Esophagus squamous epithelium (tissue), 5 donors: ENCODE measurements at regions not wholly inside any gene's neighbourhood (a gene's known extent, or its start where the extent isn't known, plus 50 kb on each side); places are given as distances from the start of the nearest gene placed in this dataset.

ENCODE experiments used
- DNase-seq: peaks from one replicate; lab custom pipeline; 2025; lab: John Stamatoyannopoulos, UW
- H3K27ac ChIP-seq, 4 donors: fragments of 200-600 bp; sonication (generic); one replicate each; pipeline ENCODE4 v1.5.1; 2016 to 2019; ENCODE audit warnings: mild to moderate bottlenecking in 1 of 4
- H3K27me3 ChIP-seq, 4 donors: fragments of 200-600 bp; sonication (generic); 1 replicate in 3 of 4; 2 replicates in 1 of 4; pipeline versions ENCODE4 v1.5.1 to v1.6.0; 2017 to 2021; ENCODE audit warnings: antibody characterized with exemption in 1 of 4
- H3K36me3 ChIP-seq, 3 donors: fragments of 200-600 bp; sonication (generic); one replicate each; pipeline ENCODE4 v1.5.1; 2016 to 2019
- H3K4me1 ChIP-seq, 3 donors: fragments of 200-600 bp; sonication (generic); one replicate each; pipeline ENCODE4 v1.5.1; 2017 to 2019
- H3K4me3 ChIP-seq, 4 donors: fragments of 200-600 bp; sonication (generic); 1 replicate in 3 of 4; 2 replicates in 1 of 4; pipeline ENCODE4 v1.5.1; 2016 to 2019; ENCODE audit warnings: mild to moderate bottlenecking in 2 of 4, moderate library complexity in 1 of 4
- H3K9me3 ChIP-seq, 3 donors: fragments of 200-600 bp; sonication (generic); one replicate each; pipeline ENCODE4 v1.5.1; 2016 to 2019
- POLR2A ChIP-seq, 4 donors: fragments of 450-650 bp; IDR thresholded peaks; one replicate each; pipeline ENCODE4 v1.6.1; 2017; ENCODE audit warnings: antibody characterized with exemption in 4 of 4, mild to moderate bottlenecking in 4 of 4, moderate library complexity in 3 of 4
- WGBS, 2 donors: methylation state at CpG; one replicate each; pipeline ENCODE4 v1.1.5; 2018; 5-methylcytosine and 5-hydroxymethylcytosine counted together
- intact Hi-C: fragments of 100-400 bp; cut with DNase I; formaldehyde crosslinking; loops from one replicate; pipeline ENCODE4 v1.15.0; 2022
- TF ChIP-seq, protein P1 (sequence below), 6 experiments: fragments of 450-650 bp in 4 of 6; fragments of 200-600 bp in 2 of 6; sonication (generic) in 2 of 6; IDR thresholded peaks; one replicate each; pipeline ENCODE4 v1.5.1; 2016 to 2019; ENCODE audit warnings: antibody characterized with exemption in 6 of 6, mild to moderate bottlenecking in 4 of 6, moderate library complexity in 4 of 6
- donor health status: DM: yes; HTN: yes; CAD: no.

DNA sequence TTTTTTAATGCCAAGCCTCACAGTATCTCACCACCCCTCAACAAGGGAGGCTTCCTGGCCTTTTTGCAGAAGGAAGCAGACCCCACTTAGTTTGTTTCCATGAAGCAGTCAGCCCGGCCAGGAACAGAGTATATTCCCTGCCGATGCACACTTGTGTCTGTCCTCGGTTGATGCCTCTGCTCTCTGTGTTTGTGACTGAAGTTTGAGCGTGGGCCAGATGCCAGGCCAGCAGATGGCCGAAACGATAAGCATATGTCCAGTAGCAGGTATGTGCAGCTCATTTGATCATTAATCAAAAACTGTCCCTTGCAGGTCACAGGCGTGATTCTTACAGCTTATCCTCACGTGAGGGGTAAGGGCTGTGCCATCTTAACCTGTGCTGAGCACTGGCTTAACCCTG, 144.0 kb downstream of the IRS2 start:
- no peaks in the 10 kb centered on the region for H3K36me3 ChIP-seq
- 57 to 86% methylated on average over 7 to 8 of the region's 8 CpGs for WGBS, 2 donors
- H3K27me3 ChIP-seq: no peaks in the 10 kb centered on the region
- H3K9me3 ChIP-seq: peaks cover 0 to 19% (median 5%) of the 10 kb centered on the region in 3 donors
- TF ChIP-seq, protein P1, sequence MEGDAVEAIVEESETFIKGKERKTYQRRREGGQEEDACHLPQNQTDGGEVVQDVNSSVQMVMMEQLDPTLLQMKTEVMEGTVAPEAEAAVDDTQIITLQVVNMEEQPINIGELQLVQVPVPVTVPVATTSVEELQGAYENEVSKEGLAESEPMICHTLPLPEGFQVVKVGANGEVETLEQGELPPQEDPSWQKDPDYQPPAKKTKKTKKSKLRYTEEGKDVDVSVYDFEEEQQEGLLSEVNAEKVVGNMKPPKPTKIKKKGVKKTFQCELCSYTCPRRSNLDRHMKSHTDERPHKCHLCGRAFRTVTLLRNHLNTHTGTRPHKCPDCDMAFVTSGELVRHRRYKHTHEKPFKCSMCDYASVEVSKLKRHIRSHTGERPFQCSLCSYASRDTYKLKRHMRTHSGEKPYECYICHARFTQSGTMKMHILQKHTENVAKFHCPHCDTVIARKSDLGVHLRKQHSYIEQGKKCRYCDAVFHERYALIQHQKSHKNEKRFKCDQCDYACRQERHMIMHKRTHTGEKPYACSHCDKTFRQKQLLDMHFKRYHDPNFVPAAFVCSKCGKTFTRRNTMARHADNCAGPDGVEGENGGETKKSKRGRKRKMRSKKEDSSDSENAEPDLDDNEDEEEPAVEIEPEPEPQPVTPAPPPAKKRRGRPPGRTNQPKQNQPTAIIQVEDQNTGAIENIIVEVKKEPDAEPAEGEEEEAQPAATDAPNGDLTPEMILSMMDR (IDR thresholded peaks at IDR 0.05): no peak
- no peak for TF ChIP-seq POLR2A (IDR thresholded peaks at IDR 0.05)
- peaks cover 0 to 8% (median 4%) of the 10 kb centered on the region in 3 donors for H3K4me1 ChIP-seq
- intact Hi-C loops: no loop called here
- H3K27ac ChIP-seq: no peak overlapping the region
- DNase-seq: no peak
- no peak overlapping the region for H3K4me3 ChIP-seq

DNA sequence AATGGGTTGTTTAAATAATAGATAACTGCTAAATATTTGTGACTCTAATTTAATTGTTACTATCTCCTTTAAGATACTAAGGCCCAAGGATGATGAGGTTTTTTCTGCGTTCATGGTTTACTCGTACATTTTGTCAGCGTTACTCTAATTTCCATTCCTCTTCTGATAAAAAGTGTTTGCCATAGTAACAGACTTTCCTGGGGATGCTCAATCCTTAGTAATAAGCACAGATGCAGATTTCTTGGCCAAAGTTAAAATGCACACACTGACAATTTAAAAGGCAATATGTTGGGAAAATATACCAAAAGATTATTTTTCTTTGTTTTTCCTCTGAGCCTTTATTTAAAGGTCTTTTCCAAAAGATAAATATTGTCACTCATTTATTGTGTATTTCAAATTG, 149.6 kb downstream of the IRS2 start:
- Histone ChIP-seq H3K27ac (no peak overlapping the region), H3K36me3 (no peaks in the 10 kb centered on the region), H3K4me1 (no peaks in the 10 kb centered on the region), H3K9me3 (peaks cover 0 to 18% (median 5%) of the 10 kb centered on the region in 3 donors), H3K4me3 (no peak overlapping the region), H3K27me3 (no peaks in the 10 kb centered on the region)
- DNase-seq: no peak
- TF ChIP-seq POLR2A (IDR thresholded peaks at IDR 0.05): no peak
- TF ChIP-seq, protein P1 (IDR thresholded peaks at IDR 0.05): no peak
- 91 to 92% methylated on average over 3 of the region's 3 CpGs for WGBS, 2 donors
- intact Hi-C loops: no loop called here

DNA sequence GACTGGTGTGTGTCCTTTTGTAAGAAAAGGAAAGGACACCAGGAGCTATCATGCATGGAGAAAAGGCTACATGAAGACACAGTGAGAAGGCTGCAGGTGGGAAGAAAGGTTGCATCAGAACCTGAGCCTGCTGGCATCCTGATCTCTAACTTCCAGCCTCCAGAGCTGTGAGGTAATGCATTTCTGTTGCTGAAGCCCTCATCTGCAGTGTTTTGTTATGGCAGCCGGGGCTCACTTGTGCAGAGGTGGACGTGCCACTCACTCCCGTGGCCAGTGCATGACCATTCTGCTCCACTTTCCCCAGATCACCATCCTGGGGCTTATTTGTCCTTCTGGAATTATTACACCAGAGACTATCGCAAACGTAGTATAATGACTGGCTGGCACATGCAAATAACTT, 155.3 kb downstream of the IRS2 start:
- peaks cover 0 to 8% (median 4%) of the 10 kb centered on the region in 3 donors for H3K4me1 ChIP-seq
- H3K9me3 ChIP-seq: no peaks in the 10 kb centered on the region
- H3K4me3 ChIP-seq: no peak overlapping the region
- no peak for DNase-seq
- WGBS, 2 donors: 85 to 90% methylated on average over 5 of the region's 5 CpGs
- TF ChIP-seq, protein P1 (IDR thresholded peaks at IDR 0.05): no peak
- no peak for TF ChIP-seq POLR2A (IDR thresholded peaks at IDR 0.05)
- H3K27me3 ChIP-seq: no peaks in the 10 kb centered on the region
- intact Hi-C loops: no loop called here
- no peak overlapping the region for H3K27ac ChIP-seq
- no peaks in the 10 kb centered on the region for H3K36me3 ChIP-seq

DNA sequence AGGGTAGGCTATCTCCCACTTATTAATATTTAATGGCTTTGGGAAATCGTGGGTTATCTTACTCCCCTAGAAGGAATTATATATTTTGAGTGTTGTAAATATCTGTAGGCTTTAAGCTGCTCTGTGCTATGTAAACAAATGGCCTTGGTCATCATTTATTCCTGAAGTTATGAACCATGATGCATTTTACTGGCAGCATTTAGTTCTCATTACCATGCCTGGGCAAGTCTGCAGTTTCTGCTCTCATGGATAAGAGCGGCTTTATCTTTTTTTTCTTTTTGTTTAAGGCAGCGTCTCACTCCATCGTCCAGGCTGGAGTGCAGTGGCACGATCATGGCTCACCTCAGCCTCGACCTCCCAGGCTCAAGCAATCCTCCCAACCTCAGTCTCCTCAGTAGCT, 156.1 kb downstream of the IRS2 start:
- TF ChIP-seq POLR2A (IDR thresholded peaks at IDR 0.05): no peak
- TF ChIP-seq, protein P1 (IDR thresholded peaks at IDR 0.05): no peak
- Histone ChIP-seq H3K4me3 (no peak overlapping the region), H3K27ac (no peak overlapping the region), H3K36me3 (no peaks in the 10 kb centered on the region), H3K4me1 (peaks cover 0 to 8% (median 4%) of the 10 kb centered on the region in 3 donors), H3K9me3 (no peaks in the 10 kb centered on the region), H3K27me3 (no peaks in the 10 kb centered on the region)
- WGBS, 2 donors: 9 to 34% methylated on average over 6 of the region's 6 CpGs
- DNase-seq: no peak
- intact Hi-C loops: no loop called here

DNA sequence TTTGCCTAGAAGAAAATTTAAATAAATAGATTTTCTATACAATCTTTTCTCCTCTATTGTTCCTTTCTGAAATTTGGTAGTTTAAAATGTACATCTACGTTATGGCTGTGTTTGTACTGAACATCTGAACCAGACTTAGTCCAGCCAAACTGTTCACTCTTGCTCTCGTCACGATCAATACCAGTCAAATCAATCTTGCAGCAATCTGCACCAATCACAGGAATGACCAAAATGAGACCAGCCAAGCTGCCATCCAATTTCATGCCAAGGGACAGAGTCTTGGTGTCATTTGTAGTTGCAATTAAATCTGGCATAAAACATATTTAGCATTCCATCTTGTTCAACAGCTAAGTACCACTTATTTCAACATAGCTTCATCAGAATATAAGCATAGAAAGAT, 156.6 kb downstream of the IRS2 start:
- TF ChIP-seq POLR2A (IDR thresholded peaks at IDR 0.05): no peak
- TF ChIP-seq, protein P1 (IDR thresholded peaks at IDR 0.05): no peak
- H3K27ac ChIP-seq: no peak overlapping the region
- intact Hi-C loops: no loop called here
- 77 to 85% methylated on average over 3 of the region's 3 CpGs for WGBS, 2 donors
- no peaks in the 10 kb centered on the region for H3K9me3 ChIP-seq
- H3K36me3 ChIP-seq: no peaks in the 10 kb centered on the region
- no peaks in the 10 kb centered on the region for H3K27me3 ChIP-seq
- no peak overlapping the region for H3K4me3 ChIP-seq
- H3K4me1 ChIP-seq: peaks cover 0 to 8% (median 4%) of the 10 kb centered on the region in 3 donors
- no peak for DNase-seq
